HCT116 (cell line): ENCODE measurements at regions not wholly inside any gene's neighbourhood (a gene's known extent, or its start where the extent isn't known, plus 50 kb on each side); places are given as distances from the start of the nearest gene placed in this dataset.

Experiments
- ATAC-seq: fragments of 200-7000 bp; cut with Tn5 transposase; 2 replicates; pipeline ENCODE4 v1.9.1; 2020; ENCODE audit warnings: mild to moderate bottlenecking, moderate library complexity
- BruUV-seq: library from RNA; stranded (reverse); fragments of 400-500 nt; replicated peaks from 2 replicates; lab custom pipeline; 2021; lab: Mats Ljungman, UMichigan
- CTCF ChIA-PET: fragments of 300-600 bp; sonication (Branson Sonifier 250); formaldehyde crosslinking; loops from one replicate; lab custom pipeline; 2021; ENCODE audit warnings: antibody characterized with exemption; lab: Charles Lee
- POLR2A ChIA-PET: fragments of 300-600, 350-600 bp; sonication (Branson Sonifier 250); formaldehyde crosslinking; loops from one replicate; lab custom pipeline; 2021; ENCODE audit warnings: antibody characterized with exemption; lab: Charles Lee
- RAD21 ChIA-PET, 2 experiments: fragments of 300-600 bp; sonication (Branson Sonifier 250); formaldehyde crosslinking; loops; one replicate each; lab custom pipeline; 2023; ENCODE audit warnings: low total read pairs in 2 of 2; ENCODE audit not compliant: uncharacterized antibody in 2 of 2, unreplicated experiment in 2 of 2, low non-redundant PET in 1 of 2; lab: Charles Lee
- DNase-seq: peaks from one replicate; pipeline ENCODE4 v3.0.0-alpha.2; 2010; ENCODE audit warnings: low read depth, low spot score
- H2AFZ ChIP-seq: fragments of 200-600 bp; shearing (Covaris generic), sonication (generic); 2 replicates; pipeline ENCODE4 v1.6.1; 2017; ENCODE audit warnings: low read depth, mixed run types, mixed read lengths, antibody characterized with exemption, low read length; ENCODE audit not compliant: poor library complexity, severe bottlenecking
- H3K27ac ChIP-seq: 2 replicates; pipeline ENCODE4 v1.5.1; 2012; ENCODE audit warnings: low read depth, low read length
- H3K27me3 ChIP-seq: fragments of 200-600 bp; sonication (generic); 2 replicates; pipeline ENCODE4 v1.6.1; 2016; ENCODE audit warnings: mixed run types, low read length, mixed read lengths; ENCODE audit not compliant: insufficient read depth
- H3K36me3 ChIP-seq, 2 experiments: fragments of 200-500 bp in 1 of 2; fragments of 200-600 bp in 1 of 2; sonication (Bioruptor generic) in 1 of 2; sonication (generic) in 1 of 2; 2 replicates each; pipeline versions ENCODE4 v1.5.1 to v1.6.1; 2014 to 2016; ENCODE audit warnings: low read length in 2 of 2, inconsistent platforms in 1 of 2, mixed read lengths in 1 of 2, mixed run types in 1 of 2; ENCODE audit not compliant: insufficient read depth in 2 of 2, control insufficient read depth in 1 of 2
- H3K4me1 ChIP-seq, 2 experiments: fragments of 200-600 bp in 1 of 2; sonication (generic) in 1 of 2; 2 replicates each; pipeline versions ENCODE4 v1.5.1 to v1.6.1; 2012 to 2017; ENCODE audit warnings: low read length in 2 of 2, inconsistent platforms in 1 of 2, mild to moderate bottlenecking in 1 of 2, mixed read lengths in 1 of 2, mixed run types in 1 of 2, moderate library complexity in 1 of 2; ENCODE audit not compliant: insufficient read depth in 2 of 2, control insufficient read depth in 1 of 2
- H3K4me2 ChIP-seq: fragments of 200-600 bp; sonication (generic); 2 replicates; pipeline ENCODE4 v1.6.1; 2017; ENCODE audit warnings: mixed run types, low read length, mixed read lengths
- H3K4me3 ChIP-seq, 2 experiments: fragments of 200-600 bp in 1 of 2; sonication (generic) in 1 of 2; replicated peaks in 1 of 2; 2 replicates each; pipeline ENCODE4 v1.5.1; 2011 to 2016; ENCODE audit warnings: low read length in 2 of 2, control low read depth in 1 of 2, low read depth in 1 of 2, mild to moderate bottlenecking in 1 of 2, mixed read lengths in 1 of 2, mixed run types in 1 of 2
- H3K79me2 ChIP-seq: fragments of 200-600 bp; sonication (generic); 2 replicates; pipeline ENCODE4 v1.6.1; 2017; ENCODE audit warnings: mild to moderate bottlenecking, mixed run types, low read length, moderate library complexity, mixed read lengths; ENCODE audit not compliant: insufficient read depth
- H3K9ac ChIP-seq: fragments of 200-600 bp; sonication (generic); 2 replicates; pipeline ENCODE4 v1.6.1; 2016; ENCODE audit warnings: low read length, mixed read lengths
- H3K9me2 ChIP-seq: fragments of 200-600 bp; sonication (generic), shearing (Covaris generic); 2 replicates; pipeline ENCODE4 v1.6.1; 2017; ENCODE audit warnings: mixed run types, mild to moderate bottlenecking, moderate library complexity; ENCODE audit not compliant: insufficient read depth
- H3K9me3 ChIP-seq, 2 experiments: fragments of 200-500 bp in 1 of 2; fragments of 200-600 bp in 1 of 2; sonication (Bioruptor generic) in 1 of 2; sonication (generic) in 1 of 2; 2 replicates each; pipeline ENCODE4 v1.6.1; 2014 to 2017; ENCODE audit warnings: low read length in 2 of 2, mixed read lengths in 2 of 2, inconsistent platforms in 1 of 2, low read depth in 1 of 2, mild to moderate bottlenecking in 1 of 2, mixed run types in 1 of 2, moderate library complexity in 1 of 2; ENCODE audit not compliant: control insufficient read depth in 1 of 2, insufficient read depth in 1 of 2
- H4K20me1 ChIP-seq: fragments of 200-600 bp; sonication (generic), shearing (Covaris generic); 2 replicates; pipeline ENCODE4 v1.6.1; 2017; ENCODE audit warnings: mixed run types, mild to moderate bottlenecking, moderate library complexity; ENCODE audit not compliant: insufficient read depth
- CBX3 ChIP-seq: IDR thresholded peaks from 2 replicates; pipeline ENCODE4 v1.6.1; 2012; ENCODE audit warnings: low read depth
- CEBPB ChIP-seq: IDR thresholded peaks from 2 replicates; pipeline ENCODE4 v1.6.1; 2012; ENCODE audit warnings: low read depth
- EGR1 ChIP-seq: IDR thresholded peaks from 2 replicates; pipeline ENCODE4 v1.6.1; 2012; ENCODE audit warnings: low read depth
- EZH2 ChIP-seq: fragments of 200-600 bp; sonication (generic); IDR thresholded peaks from 2 replicates; pipeline ENCODE4 v1.6.1; 2017; ENCODE audit warnings: antibody characterized with exemption, mixed run types
- EZH2phosphoT487 ChIP-seq: fragments of 200-600 bp; IDR thresholded peaks from 2 replicates; pipeline ENCODE4 v1.6.1; 2018; ENCODE audit warnings: antibody characterized with exemption, borderline replicate concordance
- JUND ChIP-seq: IDR thresholded peaks from 2 replicates; pipeline ENCODE4 v1.6.1; 2012
- POLR2A ChIP-seq: IDR thresholded peaks from 2 replicates; pipeline ENCODE4 v1.7.0; 2011; ENCODE audit warnings: borderline replicate concordance; ENCODE audit not compliant: insufficient read depth, insufficient read length; ENCODE audit errors: extremely low read depth
- POLR2AphosphoS5 ChIP-seq: IDR thresholded peaks from 2 replicates; pipeline ENCODE4 v1.6.1; 2011; ENCODE audit warnings: mild to moderate bottlenecking, low read depth, low read length, moderate library complexity
- RAD21 ChIP-seq: IDR thresholded peaks from 2 replicates; pipeline ENCODE4 v1.6.1; 2012; ENCODE audit warnings: low read depth, mild to moderate bottlenecking
- SIN3A ChIP-seq: IDR thresholded peaks from 2 replicates; pipeline ENCODE4 v1.6.1; 2012; ENCODE audit warnings: low read depth
- SP1 ChIP-seq: IDR thresholded peaks from 2 replicates; pipeline ENCODE4 v1.6.1; 2012; ENCODE audit warnings: low read depth
- TCF7L2 ChIP-seq: IDR thresholded peaks from 2 replicates; pipeline ENCODE4 v1.7.0; 2011; ENCODE audit warnings: borderline replicate concordance, inconsistent platforms; ENCODE audit not compliant: insufficient read depth, insufficient read length; ENCODE audit errors: extremely low read depth
- ZFX ChIP-seq: fragments of 450-650 bp; IDR thresholded peaks from 2 replicates; pipeline ENCODE4 v1.6.1; 2017
- intact Hi-C: fragments of 100-400 bp; cut with micrococcal nuclease; formaldehyde crosslinking; loops from 2 replicates; pipeline ENCODE4 v1.10.0; 2022
- TF ChIP-seq, protein P1 (sequence below), 3 experiments: fragments of 200-600 bp in 1 of 3; sonication (generic) in 1 of 3; IDR thresholded peaks in 2 of 3; conservative IDR thresholded peaks in 1 of 3; 2 replicates each; pipeline ENCODE4 v1.5.1; 2012 to 2017; ENCODE audit warnings: low read depth in 2 of 3, low read length in 2 of 3, antibody characterized with exemption in 1 of 3, borderline replicate concordance in 1 of 3, control low read depth in 1 of 3, mild to moderate bottlenecking in 1 of 3, mixed read lengths in 1 of 3, mixed run types in 1 of 3, moderate library complexity in 1 of 3; ENCODE audit not compliant: insufficient read depth in 1 of 3
- TF ChIP-seq, protein P2 (sequence below): IDR thresholded peaks from 2 replicates; pipeline ENCODE4 v1.6.1; 2012; ENCODE audit warnings: low read depth
- TF ChIP-seq, protein P3 (sequence below): IDR thresholded peaks from 2 replicates; pipeline ENCODE4 v1.6.1; 2012

DNA sequence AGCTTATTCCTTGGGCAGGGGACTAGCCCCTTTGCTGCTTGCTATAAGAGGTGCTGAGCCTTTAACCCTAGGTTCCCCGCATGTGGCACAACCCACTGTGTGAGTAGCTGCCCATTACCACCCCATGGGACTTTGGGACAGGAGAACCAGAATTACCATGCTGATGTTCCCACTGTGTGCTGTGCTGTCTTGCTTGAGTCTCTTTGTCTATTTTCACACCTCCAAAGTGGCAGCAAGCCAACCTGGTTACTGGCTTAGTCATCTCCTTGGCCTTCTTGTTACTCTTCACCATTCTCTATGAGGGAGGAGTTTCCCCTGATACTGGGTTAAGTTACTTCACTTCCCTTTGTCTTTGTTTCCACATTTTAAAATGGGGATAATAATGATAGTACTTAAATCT, 73.4 kb upstream of the ETV6 start:
- Histone ChIP-seq H3K9me2 (no peaks in the 10 kb centered on the region), H2AFZ (no peak overlapping the region), H4K20me1 (no peaks in the 10 kb centered on the region), H3K36me3 (no peaks in the 10 kb centered on the region), H3K4me2 (no peak overlapping the region), H3K9me3 (peaks cover 4 to 6% of the 10 kb centered on the region in 2 experiments; a peak in 2 of 4 replicates), H3K79me2 (no peaks in the 10 kb centered on the region), H3K4me3 (no peak overlapping the region), H3K4me1 (peaks cover 0 to 6% of the 10 kb centered on the region in 2 experiments; a peak in 2 of 4 replicates), H3K27ac (no peak overlapping the region), H3K9ac (no peak overlapping the region), H3K27me3 (no peaks in the 10 kb centered on the region)
- no peak for DNase-seq
- TF ChIP-seq SIN3A (no peak), CEBPB (no peak), EGR1 (no peak), POLR2AphosphoS5 (no peak), POLR2A (no peak), TCF7L2 (no peak), ZFX (no peak), EZH2phosphoT487 (no peak), RAD21 (no peak), EZH2 (no peak), SP1 (no peak), CBX3 (no peak), JUND (no peak)
- TF ChIP-seq, protein P1, sequence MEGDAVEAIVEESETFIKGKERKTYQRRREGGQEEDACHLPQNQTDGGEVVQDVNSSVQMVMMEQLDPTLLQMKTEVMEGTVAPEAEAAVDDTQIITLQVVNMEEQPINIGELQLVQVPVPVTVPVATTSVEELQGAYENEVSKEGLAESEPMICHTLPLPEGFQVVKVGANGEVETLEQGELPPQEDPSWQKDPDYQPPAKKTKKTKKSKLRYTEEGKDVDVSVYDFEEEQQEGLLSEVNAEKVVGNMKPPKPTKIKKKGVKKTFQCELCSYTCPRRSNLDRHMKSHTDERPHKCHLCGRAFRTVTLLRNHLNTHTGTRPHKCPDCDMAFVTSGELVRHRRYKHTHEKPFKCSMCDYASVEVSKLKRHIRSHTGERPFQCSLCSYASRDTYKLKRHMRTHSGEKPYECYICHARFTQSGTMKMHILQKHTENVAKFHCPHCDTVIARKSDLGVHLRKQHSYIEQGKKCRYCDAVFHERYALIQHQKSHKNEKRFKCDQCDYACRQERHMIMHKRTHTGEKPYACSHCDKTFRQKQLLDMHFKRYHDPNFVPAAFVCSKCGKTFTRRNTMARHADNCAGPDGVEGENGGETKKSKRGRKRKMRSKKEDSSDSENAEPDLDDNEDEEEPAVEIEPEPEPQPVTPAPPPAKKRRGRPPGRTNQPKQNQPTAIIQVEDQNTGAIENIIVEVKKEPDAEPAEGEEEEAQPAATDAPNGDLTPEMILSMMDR (IDR thresholded peaks at IDR 0.05 in 2 of 3, conservative IDR thresholded peaks at IDR 0.05 in 1 of 3; ENCODE audit: borderline replicate concordance in 1 of 3, insufficient read depth in 1 of 3, low read depth in 2 of 3, low read length in 2 of 3), result no peak
- TF ChIP-seq, protein P2, sequence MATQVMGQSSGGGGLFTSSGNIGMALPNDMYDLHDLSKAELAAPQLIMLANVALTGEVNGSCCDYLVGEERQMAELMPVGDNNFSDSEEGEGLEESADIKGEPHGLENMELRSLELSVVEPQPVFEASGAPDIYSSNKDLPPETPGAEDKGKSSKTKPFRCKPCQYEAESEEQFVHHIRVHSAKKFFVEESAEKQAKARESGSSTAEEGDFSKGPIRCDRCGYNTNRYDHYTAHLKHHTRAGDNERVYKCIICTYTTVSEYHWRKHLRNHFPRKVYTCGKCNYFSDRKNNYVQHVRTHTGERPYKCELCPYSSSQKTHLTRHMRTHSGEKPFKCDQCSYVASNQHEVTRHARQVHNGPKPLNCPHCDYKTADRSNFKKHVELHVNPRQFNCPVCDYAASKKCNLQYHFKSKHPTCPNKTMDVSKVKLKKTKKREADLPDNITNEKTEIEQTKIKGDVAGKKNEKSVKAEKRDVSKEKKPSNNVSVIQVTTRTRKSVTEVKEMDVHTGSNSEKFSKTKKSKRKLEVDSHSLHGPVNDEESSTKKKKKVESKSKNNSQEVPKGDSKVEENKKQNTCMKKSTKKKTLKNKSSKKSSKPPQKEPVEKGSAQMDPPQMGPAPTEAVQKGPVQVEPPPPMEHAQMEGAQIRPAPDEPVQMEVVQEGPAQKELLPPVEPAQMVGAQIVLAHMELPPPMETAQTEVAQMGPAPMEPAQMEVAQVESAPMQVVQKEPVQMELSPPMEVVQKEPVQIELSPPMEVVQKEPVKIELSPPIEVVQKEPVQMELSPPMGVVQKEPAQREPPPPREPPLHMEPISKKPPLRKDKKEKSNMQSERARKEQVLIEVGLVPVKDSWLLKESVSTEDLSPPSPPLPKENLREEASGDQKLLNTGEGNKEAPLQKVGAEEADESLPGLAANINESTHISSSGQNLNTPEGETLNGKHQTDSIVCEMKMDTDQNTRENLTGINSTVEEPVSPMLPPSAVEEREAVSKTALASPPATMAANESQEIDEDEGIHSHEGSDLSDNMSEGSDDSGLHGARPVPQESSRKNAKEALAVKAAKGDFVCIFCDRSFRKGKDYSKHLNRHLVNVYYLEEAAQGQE, result no peak
- TF ChIP-seq, protein P3, sequence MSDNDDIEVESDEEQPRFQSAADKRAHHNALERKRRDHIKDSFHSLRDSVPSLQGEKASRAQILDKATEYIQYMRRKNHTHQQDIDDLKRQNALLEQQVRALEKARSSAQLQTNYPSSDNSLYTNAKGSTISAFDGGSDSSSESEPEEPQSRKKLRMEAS, result no peak
- POLR2A ChIA-PET, result no interaction called here
- no peak for ATAC-seq
- RAD21 ChIA-PET, result no interaction called here
- no TSS peak for BruUV-seq
- intact Hi-C loops, result no loop called here
- CTCF ChIA-PET, result no interaction called here
